Adrenal gland (tissue), 5 donors: ENCODE measurements at regions not wholly inside any gene's neighbourhood (a gene's known extent, or its start where the extent isn't known, plus 50 kb on each side); places are given as distances from the start of the nearest gene placed in this dataset.
"Not testable (repeated sequence)": the region's sequence is repeated elsewhere in the genome, so short reads cannot be mapped to it uniquely, and the experiment has no call there.

Source experiments
- CTCF ChIP-seq, 6 experiments: fragments of 450-650 bp in 4 of 6; fragments of 200-600 bp in 2 of 6; sonication (generic) in 1 of 6; IDR thresholded peaks; 1 replicate in 5 of 6; 2 replicates in 1 of 6; pipeline versions ENCODE4 v1.5.1 to v1.8.0; 2016 to 2021; ENCODE audit warnings: antibody characterized with exemption in 6 of 6, mild to moderate bottlenecking in 2 of 6, moderate library complexity in 1 of 6
- POLR2A ChIP-seq, 2 donors: fragments of 450-650 bp; IDR thresholded peaks; one replicate each; pipeline ENCODE4 v1.6.1; 2017; ENCODE audit warnings: antibody characterized with exemption in 2 of 2, mild to moderate bottlenecking in 2 of 2, moderate library complexity in 1 of 2
- donor health status: DM: no; HTN: no; CAD: no.

- TF ChIP-seq CTCF, POLR2A (IDR thresholded peaks at IDR 0.05): not testable (repeated sequence)
Observed at GRCh38 chr14:44835928-44836327, 125.8 kb downstream of the KLHL28 start.
